Dedifferentiated amniotic fluid mesenchymal stem cell (primary cell): ENCODE measurements at regions not wholly inside any gene's neighbourhood (a gene's known extent, or its start where the extent isn't known, plus 50 kb on each side); places are given as distances from the start of the nearest gene placed in this dataset.
A peak's percentile ranks its signal among the peaks of the same experiment; 100 is the strongest.

Experiments
- DNase-seq: peaks from one replicate; pipeline ENCODE4 v3.0.0-alpha.2; 2016; ENCODE audit errors: extremely low spot score

DNA sequence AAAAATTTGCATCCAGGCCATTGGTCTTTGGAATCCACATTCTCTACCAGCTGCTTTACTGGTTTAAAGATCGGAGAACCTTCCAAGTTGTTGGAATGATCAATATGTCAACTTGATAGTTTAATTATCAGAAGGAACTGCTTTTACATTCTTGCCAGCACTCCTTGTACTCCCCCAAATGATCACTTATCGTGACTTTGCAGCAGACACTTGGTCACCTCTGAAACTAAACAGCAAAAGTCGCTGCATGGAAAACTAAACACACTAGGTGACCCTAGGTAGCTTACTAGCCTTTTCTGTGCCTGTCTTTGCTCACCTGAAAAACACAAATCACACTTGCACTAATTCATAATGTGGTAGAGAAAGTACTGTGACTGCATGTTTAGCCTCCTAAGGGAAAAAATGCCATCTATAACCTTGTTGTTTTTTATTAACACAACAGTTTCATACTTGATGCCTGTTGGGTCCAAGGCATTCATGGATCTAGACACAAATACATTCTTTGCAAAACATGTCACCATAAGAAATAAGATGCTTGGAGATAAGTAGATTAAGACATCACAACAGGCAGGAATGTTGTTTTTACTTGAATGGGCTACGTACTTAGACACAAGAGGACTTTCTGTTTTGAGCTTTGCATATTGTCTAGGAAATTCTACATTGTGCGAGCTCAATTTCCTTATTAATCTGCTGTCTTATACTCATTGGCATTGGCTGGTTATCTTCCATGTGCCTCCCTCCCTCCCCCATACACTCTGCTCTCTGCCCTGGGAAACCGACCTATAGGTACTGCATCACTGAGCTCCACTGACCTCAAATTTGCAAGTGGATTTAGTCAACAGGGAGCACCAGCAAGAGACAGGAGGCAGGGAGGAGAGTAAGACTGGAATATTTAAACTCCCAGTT is 219.1 kb upstream of the STK17B start:
- DNase-seq, result peak; percentile 39

DNA sequence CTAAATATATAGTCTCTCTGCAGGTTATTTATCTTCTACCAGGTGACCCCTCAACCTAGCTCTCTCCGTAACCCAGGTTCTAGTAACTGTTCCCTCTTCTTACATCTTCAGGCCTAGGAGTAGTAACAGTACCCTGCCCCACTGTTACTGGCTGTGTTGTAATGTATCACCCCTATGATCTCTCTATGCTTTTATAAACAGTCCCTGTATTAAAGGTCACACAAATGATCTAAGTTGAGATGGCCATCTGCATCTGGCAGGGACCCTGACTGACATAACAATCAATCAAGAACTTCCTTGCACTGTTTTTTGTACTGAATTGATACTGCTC is 219.7 kb upstream of the STK17B start:
- DNase-seq, result no peak

DNA sequence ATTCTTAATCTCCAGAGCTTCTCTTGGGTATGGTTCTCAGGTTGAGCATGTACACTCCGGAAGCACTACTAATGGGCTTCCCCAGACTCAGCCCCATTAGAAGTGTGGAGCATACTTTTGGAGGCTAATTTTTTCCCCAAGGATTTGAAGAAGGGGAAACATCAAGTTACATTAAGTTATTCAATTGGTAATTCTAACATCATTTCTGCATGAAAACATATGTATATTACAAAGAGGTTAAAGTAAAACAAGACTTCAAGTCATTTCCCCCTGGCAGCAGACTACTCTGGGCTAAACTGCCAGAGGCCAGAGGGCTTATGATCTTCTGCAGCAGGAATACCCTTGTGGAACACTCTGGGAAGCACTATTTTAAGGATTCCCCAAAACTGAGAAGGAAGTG is 227.7 kb upstream of the STK17B start:
- no peak for DNase-seq

DNA sequence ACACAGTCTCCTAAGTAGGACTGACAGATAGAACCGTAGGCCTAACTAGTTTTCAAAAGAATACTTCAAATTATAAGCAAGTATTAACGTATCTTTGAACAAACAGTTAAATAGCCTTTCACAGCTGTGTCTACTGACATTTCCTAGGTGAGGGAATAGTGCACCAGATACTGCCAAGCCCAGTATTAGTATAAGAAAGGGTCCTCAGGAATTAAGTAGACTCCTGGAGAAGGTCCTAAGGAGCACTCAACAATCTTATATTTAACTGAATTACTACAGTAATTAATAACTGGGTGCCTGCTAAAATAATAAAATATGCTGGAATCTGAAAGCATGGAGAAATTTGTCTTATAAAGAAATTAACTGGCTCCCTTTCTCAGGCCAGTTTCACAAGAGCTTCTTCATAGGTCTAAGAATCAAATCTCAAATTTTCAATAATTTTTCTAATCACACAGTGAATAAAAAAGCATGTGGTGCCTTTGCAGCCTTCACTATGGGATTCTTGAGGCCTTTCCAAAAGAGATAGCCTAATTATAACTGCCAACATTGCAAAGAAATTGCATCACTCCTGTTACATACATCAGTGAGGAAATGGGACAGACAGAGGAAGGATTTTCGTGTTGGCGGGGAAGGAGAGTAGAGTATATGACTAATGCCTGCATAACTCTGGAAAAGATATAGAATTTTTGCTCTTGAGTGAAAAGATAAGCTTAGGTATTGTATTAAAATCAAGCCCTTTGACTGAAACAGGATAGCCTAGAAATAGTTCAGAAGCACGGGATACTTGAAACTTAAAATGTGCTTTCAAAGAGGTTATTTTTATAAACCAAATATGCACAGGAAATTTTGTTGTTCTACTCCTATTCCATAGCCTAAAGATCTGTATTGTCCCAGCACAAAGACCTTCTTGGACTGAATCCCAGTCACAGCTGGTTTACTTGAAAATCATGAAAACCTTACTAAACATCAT is 228.6 kb upstream of the STK17B start:
- peak; percentile 92 for DNase-seq

DNA sequence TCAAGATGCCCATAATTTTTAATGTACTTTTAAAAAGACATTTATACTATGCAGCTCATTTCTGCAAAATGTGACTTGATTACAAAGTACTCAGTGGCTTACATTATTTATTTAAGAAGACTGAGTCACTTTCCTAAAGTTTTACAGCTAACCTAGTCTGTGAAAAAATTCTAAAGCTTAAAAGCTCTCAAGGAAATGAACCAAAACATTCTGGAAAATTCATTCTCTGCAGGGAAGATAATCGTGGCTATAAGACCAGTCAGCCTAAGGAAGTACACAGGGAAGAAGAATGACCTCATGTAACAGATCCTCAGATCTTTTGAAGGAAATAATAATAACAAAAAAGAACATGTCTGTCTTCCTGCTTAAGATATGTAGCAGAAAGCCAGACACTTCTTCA is 232.1 kb upstream of the STK17B start:
- peak; percentile 82 for DNase-seq

DNA sequence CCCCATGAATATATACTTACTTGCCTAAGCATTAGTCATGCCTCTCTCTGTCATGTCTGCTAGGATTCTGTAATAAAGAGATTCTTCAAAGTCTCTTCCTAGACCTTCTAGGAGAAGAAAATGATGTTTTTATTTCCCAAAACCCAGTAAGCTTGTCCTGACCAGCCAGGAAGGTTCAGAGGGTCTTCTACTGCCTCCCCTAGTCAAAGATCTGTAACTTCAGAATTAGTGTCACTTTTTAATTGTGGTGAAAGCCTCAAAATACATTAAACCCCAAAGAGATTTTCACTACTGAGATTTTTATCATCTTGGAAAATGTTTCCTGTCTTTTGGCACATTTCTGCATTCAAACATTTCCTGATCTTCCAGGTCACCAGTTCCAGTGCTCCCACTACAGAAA is 232.9 kb upstream of the STK17B start:
- no peak for DNase-seq

DNA sequence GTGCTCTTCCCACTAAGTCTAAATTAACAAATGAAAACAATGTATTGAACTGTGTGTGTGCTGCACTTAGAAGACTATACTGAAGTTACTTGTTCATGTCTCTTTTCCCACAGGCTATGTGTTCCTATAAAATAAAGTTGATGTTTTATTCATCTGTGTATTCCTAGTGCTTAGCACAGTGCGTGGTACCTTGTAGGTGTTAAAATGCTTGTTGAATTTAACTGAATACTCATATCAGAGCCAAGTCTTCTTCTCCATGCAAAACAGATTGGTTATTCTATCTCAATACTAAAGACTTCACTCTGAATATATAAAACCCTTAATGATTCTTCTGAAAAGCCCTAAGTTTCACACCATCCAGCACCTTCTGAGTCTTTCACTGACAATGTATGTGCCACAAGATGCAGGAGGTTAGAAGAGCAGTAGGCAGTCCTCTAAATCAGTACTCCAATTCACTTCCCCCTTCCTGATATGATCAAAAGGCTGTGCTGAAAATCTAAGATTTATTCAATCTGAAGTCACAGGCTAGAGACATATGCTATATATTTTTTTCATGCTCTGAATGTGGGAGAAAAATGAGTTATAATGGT is 231.7 kb upstream of the CCDC150 start:
- no peak for DNase-seq

DNA sequence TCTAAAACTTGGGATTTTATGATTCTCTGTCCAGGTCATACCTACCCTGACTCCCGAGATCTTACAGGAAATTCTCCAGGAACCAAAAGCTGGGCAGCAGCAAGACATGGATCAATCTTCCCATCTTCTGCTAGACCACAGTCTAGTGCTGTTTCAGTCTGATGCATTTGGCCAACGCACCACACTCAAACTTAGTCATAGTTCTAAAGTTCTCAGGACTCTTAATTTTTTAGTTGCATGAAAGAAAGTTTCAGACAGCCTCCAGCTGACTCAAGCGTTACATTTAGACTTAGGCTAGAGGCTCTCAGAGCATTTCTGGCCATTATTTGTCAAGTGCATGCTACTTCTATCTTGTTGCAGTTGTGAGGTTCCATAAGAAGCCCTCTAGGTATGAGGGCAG is 230.1 kb upstream of the CCDC150 start:
- no peak for DNase-seq

DNA sequence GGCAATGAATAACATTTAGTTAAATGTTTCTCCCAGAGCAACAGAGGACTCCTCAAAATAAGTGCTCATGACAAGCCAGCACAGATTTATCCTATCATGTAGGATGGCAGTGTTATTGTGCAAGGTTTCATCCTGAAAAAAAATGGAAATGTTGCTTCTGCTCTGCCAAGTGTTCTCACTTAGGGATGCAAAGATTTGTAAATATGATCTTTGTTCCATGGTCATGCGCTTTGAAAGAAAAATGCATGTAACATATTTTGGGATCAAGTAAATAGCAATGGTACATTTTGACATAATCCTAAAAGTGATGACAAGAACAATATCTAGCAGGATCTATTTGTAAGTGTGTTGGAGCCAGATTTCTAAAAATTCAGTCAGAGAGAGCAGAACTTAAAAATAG is 229.5 kb upstream of the CCDC150 start:
- no peak for DNase-seq

DNA sequence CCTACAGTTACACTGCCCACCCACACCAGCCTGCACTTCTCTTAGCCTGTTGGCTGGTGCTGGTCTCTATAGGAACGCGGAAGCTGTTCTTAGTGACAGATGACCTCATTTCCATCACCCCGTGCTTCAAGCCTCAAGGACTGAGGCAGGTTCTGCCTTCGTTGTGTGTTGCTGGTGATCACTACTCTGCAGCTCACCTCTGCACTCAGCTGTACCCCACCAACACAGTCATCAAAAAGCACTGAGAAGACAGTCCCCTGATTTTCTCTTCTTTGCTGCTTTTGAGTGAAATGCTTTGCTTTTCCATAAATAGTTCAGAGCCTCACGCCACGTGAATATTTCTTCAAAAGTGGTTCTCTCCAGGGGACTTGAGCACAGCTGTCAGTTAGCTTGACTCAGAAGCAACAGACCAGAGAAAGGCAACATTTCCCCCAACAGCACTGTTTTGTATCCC is 225.7 kb upstream of the CCDC150 start:
- DNase-seq, result no peak

DNA sequence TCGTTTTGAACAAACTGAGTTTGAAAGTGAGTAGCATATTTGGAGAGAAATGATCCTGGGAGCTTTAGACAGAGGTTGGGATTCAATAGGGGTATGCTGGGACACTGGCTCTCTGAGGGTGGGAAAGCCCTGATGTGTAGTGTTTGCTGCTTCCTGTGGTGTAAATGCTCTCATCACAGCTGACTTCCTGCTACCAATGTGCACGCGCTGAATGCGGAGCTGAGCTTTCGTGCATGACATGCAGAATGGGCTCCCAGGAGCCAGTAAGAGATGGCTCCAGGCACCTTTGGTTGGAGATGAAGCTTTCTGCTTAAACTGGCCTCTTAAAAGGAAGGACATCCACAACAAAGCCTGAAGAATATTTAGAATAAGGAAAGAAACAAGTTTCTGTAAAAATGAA is 224.1 kb upstream of the CCDC150 start:
- no peak for DNase-seq

DNA sequence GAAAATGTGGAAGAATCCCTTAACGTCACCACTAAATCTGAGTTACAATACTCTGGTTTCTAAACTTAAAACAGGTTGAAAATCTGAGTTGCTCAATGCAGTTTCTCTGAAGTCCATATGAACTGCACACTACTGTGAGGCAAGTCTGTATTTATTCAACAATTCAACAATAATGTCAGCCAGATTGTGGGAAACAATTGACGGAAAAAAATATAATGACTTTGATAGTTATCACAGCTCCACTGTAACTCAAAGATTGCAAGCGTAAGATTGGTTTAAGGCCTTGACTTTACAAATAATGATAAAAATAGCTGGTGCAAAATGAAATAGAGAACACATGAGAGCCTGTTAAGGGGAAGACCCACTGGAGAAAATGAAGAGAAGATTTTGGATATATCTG is 219.4 kb upstream of the CCDC150 start:
- no peak for DNase-seq

DNA sequence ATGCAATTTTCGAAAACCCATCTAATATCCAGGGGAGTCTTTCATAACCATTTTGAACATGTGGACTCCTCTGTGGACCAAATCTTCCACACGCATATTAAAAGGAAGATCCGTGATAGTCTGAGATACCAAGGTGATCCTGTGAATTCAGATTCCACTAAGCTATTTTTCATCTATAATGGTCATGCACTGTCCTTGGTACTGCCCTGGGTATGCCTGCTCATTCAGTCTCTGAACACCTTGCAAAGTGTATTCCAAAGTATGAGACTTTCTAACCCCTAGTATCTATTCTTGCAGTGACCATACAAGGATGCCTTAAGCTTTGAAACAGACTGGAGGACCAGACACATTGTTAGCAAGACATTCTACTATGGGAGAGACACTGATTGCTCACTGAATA is 217.6 kb upstream of the CCDC150 start:
- DNase-seq, result no peak

DNA sequence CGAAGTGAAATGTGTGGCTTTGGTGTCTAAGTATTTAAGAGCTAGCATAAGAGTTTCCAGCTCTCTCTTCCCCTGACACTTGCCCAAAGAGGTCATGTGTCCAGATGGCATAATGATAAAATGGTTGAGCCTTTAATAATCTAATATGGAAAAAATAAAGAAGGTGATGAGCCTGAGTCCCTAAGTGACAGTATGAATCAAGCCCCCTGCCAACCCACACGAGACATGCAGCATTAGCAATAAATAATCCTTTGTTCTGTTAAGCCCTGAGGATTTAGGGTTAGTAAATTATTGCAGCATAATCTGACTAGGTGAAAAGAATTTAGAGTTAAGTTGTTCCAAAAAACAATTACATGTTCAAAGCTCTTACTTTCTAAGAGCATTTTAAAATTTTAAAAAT is 217.2 kb upstream of the CCDC150 start:
- no peak for DNase-seq

DNA sequence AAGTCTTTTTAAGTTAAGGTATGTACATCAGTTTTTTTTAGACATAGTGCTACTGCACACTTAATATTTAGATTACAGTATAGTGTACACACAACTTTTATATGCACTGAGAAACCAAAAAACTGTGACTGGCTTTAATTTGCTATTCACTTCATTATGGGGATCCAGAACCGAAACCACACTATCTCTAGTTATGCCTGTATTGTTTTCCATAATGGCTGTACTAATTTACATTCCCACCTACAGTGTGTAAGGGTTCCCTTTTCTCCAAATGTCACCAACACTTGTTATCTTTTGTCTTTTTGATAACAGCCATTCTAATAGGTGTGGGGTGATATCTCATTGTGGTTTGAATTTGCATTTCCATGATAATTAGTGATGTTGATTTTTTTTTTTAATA is 213.4 kb upstream of the CCDC150 start:
- no peak for DNase-seq

DNA sequence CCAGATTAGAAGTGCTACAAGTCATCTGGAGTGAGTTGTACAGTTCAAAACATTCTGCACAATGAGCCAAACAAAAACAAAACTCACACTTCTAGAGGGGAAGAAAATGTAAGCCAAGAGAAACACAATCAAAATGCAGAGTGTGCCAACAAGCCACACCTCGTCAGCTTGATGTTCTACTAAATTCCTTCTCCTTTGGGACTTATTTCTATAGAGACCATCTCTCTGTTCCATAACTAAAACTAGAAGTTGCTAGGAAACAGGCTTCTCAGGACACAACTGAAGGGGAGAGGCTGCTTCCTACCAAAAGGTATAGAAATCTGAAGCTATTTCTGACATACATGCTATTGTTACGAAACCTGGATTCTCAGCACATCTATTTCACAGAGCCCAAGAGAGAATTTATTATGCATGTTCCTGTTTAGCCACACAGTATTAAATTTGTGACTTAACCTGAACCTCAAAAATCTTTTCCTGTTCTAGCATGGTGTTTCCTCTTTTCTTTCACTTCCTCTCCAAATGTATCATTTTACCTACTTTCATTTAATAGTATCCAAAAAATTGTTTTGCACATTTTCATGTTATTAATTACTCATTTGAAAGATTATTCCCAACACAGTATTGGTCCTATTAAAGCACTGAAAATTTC is 211.4 kb upstream of the CCDC150 start:
- no peak for DNase-seq

DNA sequence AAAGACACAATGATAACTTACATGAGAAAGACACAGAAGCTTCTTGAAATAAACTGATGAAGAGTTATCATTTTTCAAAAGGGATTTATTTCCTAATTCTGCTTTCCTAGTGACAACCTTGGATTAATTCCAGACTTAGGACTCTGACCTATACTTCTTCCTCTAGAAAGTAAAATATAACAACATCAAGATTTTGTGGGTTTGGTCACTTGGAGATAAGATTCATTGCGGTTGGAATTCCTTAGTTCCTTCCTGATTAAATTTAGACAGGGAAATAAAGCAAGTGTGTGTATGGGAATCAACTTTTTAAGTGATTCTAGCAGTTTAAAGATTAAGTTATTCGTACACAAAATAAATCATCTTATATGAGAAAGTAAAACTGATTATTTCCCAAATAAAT is 208.4 kb upstream of the CCDC150 start:
- DNase-seq, result no peak

DNA sequence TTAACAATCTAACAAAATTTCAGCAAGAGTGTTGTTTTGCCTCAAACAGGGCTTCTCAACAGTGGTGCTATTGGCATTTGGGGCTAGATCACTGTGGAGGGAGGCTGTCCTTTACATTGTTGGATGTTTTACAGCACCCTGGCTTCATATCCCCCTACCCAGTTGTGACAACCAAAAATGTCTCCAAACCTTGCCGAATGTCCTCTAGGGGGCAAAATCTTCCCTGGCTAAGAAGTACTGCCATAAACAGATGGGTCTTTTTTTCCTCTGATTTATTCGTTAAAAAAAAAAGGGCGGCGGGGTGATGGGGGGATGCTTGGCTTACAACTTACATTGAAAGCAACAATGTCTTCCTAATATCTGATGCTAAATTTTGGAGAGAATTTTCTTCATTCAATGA is 207.6 kb upstream of the CCDC150 start:
- DNase-seq, result no peak

DNA sequence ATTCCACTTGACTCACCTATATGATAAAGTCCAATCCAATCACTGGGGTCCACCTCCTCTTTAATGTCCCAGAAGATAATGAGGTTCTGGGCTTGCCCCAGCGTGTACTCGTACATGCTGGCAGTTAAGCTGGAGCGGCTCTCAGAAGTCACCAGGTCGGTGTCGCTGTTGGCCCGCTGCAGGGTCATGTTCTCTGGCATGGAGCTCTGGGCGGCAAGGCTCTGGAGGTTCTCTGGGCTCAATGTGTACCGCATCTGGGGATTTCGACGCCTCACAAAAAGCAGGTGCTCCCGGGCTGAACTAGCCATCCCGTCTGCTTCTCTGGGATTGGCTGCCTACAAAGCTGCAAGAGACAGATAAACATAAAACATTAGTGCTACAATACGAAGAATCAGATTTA is 206.4 kb upstream of the CCDC150 start:
- DNase-seq, result no peak

DNA sequence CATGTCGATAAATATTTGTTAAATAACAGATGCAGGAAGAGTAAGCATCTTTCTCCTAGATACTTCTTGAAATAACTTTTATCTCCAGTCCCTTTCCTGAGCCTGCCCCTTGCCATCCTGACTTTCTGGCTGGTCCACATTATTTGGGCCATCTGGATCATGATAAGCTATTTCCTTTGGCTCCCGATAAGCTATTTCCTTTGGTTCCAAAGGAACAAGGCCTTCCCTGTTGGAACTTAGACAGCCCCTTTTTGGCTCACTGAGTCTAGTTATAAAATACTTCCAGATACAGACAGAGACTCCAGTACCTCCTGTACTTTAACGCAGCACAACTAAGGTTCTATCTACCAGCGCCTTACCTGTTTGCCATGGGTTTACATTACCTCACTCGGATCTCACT is 205.3 kb upstream of the CCDC150 start:
- DNase-seq, result no peak

DNA sequence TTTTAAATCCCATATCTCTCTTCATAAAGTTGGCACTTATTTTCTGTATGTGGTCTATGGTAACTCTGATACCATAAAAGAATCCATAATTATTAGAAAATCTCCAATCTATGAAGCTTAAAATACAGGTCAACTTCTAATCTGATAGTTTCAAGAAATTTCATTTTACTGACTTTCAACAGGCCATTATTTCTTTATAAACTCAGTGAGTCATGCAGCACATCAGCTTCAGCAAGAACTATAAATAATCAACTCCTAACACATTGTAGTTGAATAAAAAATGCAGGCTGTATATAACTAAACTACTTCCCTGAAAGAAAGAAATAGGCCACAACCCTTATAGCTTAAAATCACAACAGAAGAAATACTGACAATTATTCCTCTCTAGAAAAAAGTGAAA is 204.3 kb upstream of the CCDC150 start:
- DNase-seq, result peak; percentile 38

DNA sequence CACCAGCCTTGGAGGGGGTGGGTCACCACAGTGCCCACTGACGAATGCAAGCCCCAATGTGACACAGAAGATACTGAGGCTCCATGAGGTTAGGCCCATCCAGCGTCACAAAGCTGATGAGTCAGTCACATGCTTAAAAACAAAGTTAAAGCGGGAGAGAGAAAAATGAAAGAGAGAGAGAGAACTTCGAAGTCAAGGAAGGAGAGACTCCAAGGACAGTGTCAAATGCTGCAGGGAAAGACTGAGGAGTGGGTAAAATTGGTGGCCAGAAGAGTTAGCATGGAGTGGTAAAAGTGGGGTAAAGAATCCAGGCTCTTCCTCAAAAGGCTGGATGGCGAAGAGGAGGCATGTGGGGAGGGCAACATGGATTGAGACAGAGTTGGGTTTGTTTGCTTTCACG is 201.9 kb upstream of the CCDC150 start:
- no peak for DNase-seq
